ENCODE measurements at regions not wholly inside any gene's neighbourhood (a gene's known extent, or its start where the extent isn't known, plus 50 kb on each side); places are given as distances from the start of the nearest gene placed in this dataset.

GRCh38 chr4:135277068-135277979 lies 1075.7 kb upstream of the PABPC4L start:
- TF ChIP-seq CTCF (IDR thresholded peaks at IDR 0.05) (no peak), POLR2A (IDR thresholded peaks at IDR 0.05) (no peak)
